Stomach (tissue), 8 donors: ENCODE measurements at regions not wholly inside any gene's neighbourhood (a gene's known extent, or its start where the extent isn't known, plus 50 kb on each side); places are given as distances from the start of the nearest gene placed in this dataset.
"Not testable (repeated sequence)": the region's sequence is repeated elsewhere in the genome, so short reads cannot be mapped to it uniquely, and the experiment has no call there.

ENCODE experiments used
- DNase-seq, 2 donors: peaks; one replicate each; pipeline versions ENCODE4 v3.0.0 to v3.0.0-alpha.2; 2013 to 2019
- H3K27ac ChIP-seq, 5 donors: fragments of 200-600 bp in 4 of 5; sonication (generic) in 4 of 5; one replicate each; pipeline ENCODE4 v1.5.1; 2013 to 2019; ENCODE audit warnings: mild to moderate bottlenecking in 1 of 5, moderate library complexity in 1 of 5
- H3K27me3 ChIP-seq, 3 donors: fragments of 200-600 bp; sonication (generic); one replicate each; pipeline ENCODE4 v1.5.1; 2017 to 2019; ENCODE audit warnings: mixed run types in 1 of 3
- H3K36me3 ChIP-seq, 4 donors: fragments of 200-600 bp; sonication (generic); 1 replicate in 3 of 4; 2 replicates in 1 of 4; pipeline ENCODE4 v1.5.1; 2016 to 2019
- H3K4me1 ChIP-seq, 4 donors: fragments of 200-600 bp; sonication (generic); one replicate each; pipeline ENCODE4 v1.5.1; 2016 to 2019
- H3K4me3 ChIP-seq, 4 donors: fragments of 200-600 bp; sonication (generic) in 3 of 4; one replicate each; pipeline ENCODE4 v1.5.1; 2016 to 2019; ENCODE audit warnings: mild to moderate bottlenecking in 1 of 4
- H3K9me3 ChIP-seq, 4 donors: fragments of 200-600 bp; sonication (generic); one replicate each; pipeline ENCODE4 v1.5.1; 2016 to 2019
- CTCF ChIP-seq, 7 experiments: fragments of 450-650 bp in 4 of 7; fragments of 200-600 bp in 3 of 7; sonication (generic) in 3 of 7; IDR thresholded peaks; one replicate each; pipeline ENCODE4 v1.5.1; 2016 to 2019; ENCODE audit warnings: antibody characterized with exemption in 7 of 7, control low read depth in 2 of 7, mild to moderate bottlenecking in 1 of 7
- EP300 ChIP-seq: sonication (generic); formaldehyde crosslinking; IDR thresholded peaks from one replicate; pipeline ENCODE4 v1.6.1; 2017; ENCODE audit warnings: antibody characterized with exemption
- POLR2A ChIP-seq, 4 donors: fragments of 450-650 bp; IDR thresholded peaks; one replicate each; pipeline ENCODE4 v1.6.1; 2016; ENCODE audit warnings: antibody characterized with exemption in 4 of 4, control low read depth in 2 of 4, mild to moderate bottlenecking in 1 of 4, moderate library complexity in 1 of 4
- POLR2AphosphoS5 ChIP-seq, 3 donors: sonication (generic); formaldehyde crosslinking; IDR thresholded peaks; one replicate each; pipeline ENCODE4 v1.6.1; 2016; ENCODE audit warnings: antibody characterized with exemption in 3 of 3
- WGBS, 5 donors: extraction: QIAGEN DNeasy Blood & Tissue Kit in 3 of 5; methylation state at CpG; one replicate each; pipeline versions ENCODE4 v1.1.5 to v1.1.7; 2013 to 2018; 5-methylcytosine and 5-hydroxymethylcytosine counted together
- intact Hi-C: fragments of 100-400 bp; cut with DNase I; formaldehyde crosslinking; loops from one replicate; pipeline ENCODE4 v1.15.1; 2023; ENCODE audit warnings: low total_unique reads
- donor health status: healthy with polysubstance abuse.
- donor health status: Bipolar disorder and iron deficiency.
- donor health status: healthy.

- Histone ChIP-seq H3K4me3 (no peak overlapping the region), H3K27ac (no peak overlapping the region), H3K4me1 (no peaks in the 10 kb centered on the region), H3K27me3 (peaks cover 0 to 7% (median 0%) of the 10 kb centered on the region in 3 donors), H3K9me3 (peaks cover 0 to 10% (median 8%) of the 10 kb centered on the region in 4 donors), H3K36me3 (no peaks in the 10 kb centered on the region)
- 60 to 77% (median 69%) methylated on average over 5 of the region's 5 CpGs for WGBS, 5 donors
- intact Hi-C loops = no loop called here
- TF ChIP-seq POLR2AphosphoS5 (IDR thresholded peaks at IDR 0.05) (no peak), POLR2A (IDR thresholded peaks at IDR 0.05) (no peak), EP300 (no peak), CTCF (IDR thresholded peaks at IDR 0.05) (no peak)
- no peak for DNase-seq
These were observed 432.3 kb downstream of the XYLT1 start for GRCh38 chr16:17038415-17038814.

- WGBS, 5 donors = 48 to 86% (median 83%) methylated on average over 1 to 2 of the region's 2 CpGs
- H3K4me1 ChIP-seq, H3K4me3 ChIP-seq, intact Hi-C loops, H3K27me3 ChIP-seq, DNase-seq, H3K27ac ChIP-seq, H3K36me3 ChIP-seq: not testable (repeated sequence)
- peaks cover 0 to 16% (median 5%) of the 10 kb centered on the region in 4 donors for H3K9me3 ChIP-seq
These were observed 421.7 kb downstream of the XYLT1 start for GRCh38 chr16:17049109-17049508.

- H3K27ac ChIP-seq = no peak overlapping the region
- WGBS, 5 donors = 64 to 85% (median 73%) methylated on average over 1 of the region's 1 CpG
These were observed 420.3 kb downstream of the XYLT1 start for GRCh38 chr16:17050468-17050867.

More at GRCh38 chr16:17050468-17050867, 420.3 kb downstream of the XYLT1 start:
- Histone ChIP-seq H3K27me3 (no peaks in the 10 kb centered on the region), H3K4me1 (no peaks in the 10 kb centered on the region), H3K9me3 (peaks cover 0 to 19% (median 5%) of the 10 kb centered on the region in 4 donors), H3K36me3 (no peaks in the 10 kb centered on the region), H3K4me3 (no peak overlapping the region)
- DNase-seq = no peak
- intact Hi-C loops = no loop called here
- TF ChIP-seq CTCF (IDR thresholded peaks at IDR 0.05) (no peak), POLR2AphosphoS5 (IDR thresholded peaks at IDR 0.05) (no peak), EP300 (no peak), POLR2A (IDR thresholded peaks at IDR 0.05) (no peak)
